GM12872 (cell line): ENCODE measurements at regions not wholly inside any gene's neighbourhood (a gene's known extent, or its start where the extent isn't known, plus 50 kb on each side); places are given as distances from the start of the nearest gene placed in this dataset.

ENCODE experiments used
- TF ChIP-seq, protein P1 (sequence below): IDR thresholded peaks from 3 replicates; pipeline ENCODE4 v1.5.1; 2011; ENCODE audit warnings: low read depth, mild to moderate bottlenecking, low read length, moderate library complexity; ENCODE audit not compliant: insufficient read depth

DNA sequence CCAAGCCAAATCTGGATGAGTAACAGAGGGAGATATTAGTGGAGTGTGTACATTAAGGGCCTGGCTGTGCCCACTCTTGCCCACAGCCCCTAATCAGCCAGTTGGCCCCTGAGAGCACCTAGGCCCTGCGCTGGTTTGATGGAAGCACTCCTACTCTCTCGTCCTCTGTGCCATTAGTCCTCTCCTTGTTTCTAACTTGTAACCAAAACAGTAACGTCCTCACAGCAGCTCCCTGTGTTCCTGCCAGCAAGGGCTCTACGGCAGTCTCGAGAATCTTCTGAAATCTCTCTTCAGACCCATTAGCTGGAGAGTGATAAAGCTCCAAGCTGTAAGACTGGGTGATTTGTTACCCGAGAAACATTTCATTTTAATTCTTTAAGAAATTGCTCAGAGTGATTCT lies 76.1 kb downstream of the LRRC30 start:
- TF ChIP-seq, protein P1, sequence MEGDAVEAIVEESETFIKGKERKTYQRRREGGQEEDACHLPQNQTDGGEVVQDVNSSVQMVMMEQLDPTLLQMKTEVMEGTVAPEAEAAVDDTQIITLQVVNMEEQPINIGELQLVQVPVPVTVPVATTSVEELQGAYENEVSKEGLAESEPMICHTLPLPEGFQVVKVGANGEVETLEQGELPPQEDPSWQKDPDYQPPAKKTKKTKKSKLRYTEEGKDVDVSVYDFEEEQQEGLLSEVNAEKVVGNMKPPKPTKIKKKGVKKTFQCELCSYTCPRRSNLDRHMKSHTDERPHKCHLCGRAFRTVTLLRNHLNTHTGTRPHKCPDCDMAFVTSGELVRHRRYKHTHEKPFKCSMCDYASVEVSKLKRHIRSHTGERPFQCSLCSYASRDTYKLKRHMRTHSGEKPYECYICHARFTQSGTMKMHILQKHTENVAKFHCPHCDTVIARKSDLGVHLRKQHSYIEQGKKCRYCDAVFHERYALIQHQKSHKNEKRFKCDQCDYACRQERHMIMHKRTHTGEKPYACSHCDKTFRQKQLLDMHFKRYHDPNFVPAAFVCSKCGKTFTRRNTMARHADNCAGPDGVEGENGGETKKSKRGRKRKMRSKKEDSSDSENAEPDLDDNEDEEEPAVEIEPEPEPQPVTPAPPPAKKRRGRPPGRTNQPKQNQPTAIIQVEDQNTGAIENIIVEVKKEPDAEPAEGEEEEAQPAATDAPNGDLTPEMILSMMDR, result no peak

DNA sequence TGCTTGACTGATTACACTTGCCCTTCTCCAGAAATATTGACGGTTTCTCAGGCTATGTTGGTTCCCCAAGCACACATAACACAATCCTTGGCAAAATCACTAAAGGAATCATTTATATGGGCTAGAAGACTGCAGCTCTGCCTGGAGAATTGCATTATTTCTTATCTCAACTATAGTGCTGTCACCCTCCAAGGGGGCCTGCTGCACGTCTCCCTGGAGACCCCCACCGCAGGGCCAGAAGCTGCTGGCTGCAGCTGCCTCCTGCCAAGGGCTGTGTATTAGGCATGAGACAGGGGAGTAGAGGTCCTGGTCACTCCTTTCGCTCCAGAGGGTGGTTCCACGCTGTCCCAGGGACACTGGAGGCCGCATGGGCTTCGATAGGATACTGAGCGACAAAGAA lies 76.6 kb downstream of the LRRC30 start:
- TF ChIP-seq, protein P1, result no peak

DNA sequence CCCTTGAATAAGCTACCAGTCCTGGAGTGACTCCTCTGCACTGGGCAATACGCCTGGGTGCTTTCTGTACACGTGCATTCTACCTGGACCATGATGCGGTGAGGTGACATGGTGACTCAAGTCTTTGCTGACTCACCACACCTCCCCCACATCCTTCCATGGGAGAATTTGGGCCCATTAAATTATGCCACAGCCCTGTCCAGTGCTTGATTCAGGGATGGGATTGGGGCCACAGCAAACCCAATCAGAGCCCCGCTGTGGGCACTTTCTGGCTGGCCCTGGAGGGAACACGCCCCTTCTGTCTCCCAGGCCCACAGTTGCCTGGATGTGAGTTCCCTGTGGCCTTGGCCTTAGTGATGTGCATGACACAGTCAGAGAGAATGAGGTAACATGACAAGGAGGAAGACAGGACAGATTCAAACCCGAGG lies 86.9 kb downstream of the LRRC30 start:
- TF ChIP-seq, protein P1, result no peak

DNA sequence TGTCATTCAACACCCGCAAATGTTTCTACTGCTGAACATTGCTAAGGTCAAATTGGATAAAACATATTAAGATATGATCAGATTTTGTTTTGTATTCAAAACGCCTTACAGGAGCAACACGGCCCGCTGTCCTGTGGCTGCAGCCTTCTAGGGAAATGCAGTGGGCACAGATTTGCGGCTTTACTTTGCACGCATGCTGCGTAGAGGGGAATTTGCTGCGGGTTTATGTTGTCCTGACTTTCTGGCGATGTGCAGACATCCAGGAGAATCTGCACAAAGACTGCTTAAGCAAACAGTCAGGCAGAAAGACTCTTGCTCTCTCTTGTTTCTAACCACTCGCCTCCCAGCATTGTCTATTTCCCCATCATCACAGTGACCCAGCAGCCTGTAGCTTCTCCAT lies 88.3 kb downstream of the LRRC30 start:
- TF ChIP-seq, protein P1, result no peak

DNA sequence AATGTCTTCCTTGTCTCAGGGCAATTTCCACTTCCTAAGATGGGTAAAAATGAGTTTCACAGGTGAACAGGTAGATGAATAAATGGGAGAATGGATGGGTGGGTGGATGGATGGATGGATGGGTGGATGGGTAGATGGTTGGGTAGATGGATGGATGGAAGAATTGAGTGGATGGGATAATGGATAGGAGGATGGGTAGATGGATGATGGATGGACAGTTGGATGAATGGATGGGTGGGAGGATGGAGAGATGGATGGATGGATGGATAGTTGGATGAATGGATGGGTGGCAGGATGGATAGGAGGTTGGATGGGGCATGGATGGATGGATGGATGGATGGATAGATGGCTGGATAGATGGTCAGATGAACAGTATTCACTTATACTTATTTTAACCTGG lies 90.9 kb downstream of the LRRC30 start:
- TF ChIP-seq, protein P1, result no peak

DNA sequence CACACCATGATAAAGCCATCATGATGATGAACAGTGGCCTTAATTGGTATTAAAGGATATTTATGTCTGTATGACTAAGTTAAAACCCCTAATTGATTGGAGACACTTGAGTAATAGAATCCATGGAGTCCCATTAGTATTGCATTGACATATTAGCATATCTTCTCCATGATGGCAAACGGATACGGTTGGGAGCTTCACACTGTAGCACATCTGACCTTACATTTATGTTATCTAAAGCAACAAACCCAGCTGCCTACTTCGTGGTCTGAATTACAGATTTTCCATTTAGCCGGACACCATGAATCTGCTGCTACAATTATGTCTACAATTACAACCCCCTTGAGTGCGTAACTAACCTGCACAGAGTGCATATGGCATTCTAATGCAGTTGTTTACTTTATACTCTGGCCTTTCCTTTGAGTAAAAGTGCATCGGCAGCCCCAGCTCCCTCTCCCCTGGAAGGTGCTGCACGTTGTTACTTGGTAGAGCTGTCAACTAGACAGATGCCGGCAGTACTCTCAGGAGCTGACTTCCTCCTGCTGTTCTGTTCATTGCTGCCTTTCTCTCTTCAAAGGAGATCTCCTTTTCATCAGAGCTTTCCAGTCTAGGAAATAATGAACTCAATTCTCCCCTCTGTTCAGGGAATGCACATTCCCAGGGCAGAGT lies 92.1 kb downstream of the LRRC30 start:
- TF ChIP-seq, protein P1, result no peak

- TF ChIP-seq, protein P1, result no peak
Measured at GRCh38 chr18:7325126-7325430, 94.2 kb downstream of the LRRC30 start.
